ENCODE measurements at regions not wholly inside any gene's neighbourhood (a gene's known extent, or its start where the extent isn't known, plus 50 kb on each side); places are given as distances from the start of the nearest gene placed in this dataset.

GRCh38 chrX:129238011-129238410 lies 285.3 kb downstream of the SMARCA1 start:
- H2BK5ac ChIP-seq (ENCODE audit: low read length) = no peak overlapping the region
- no peak overlapping the region for H2AK5ac ChIP-seq (ENCODE audit: low read depth, low read length)
- no peak overlapping the region for H3K4ac ChIP-seq (ENCODE audit: low read length)
- WGBS, 2 donors (ENCODE audit: extremely low coverage in 2 of 2, insufficient read length in 2 of 2, insufficient replicate concordance in 1 of 2) = no CpG with 5 or more reads among the region's 3 CpGs
- no peak overlapping the region for H3K27ac ChIP-seq (replicated peaks; ENCODE audit: low read length)
- no peak overlapping the region for H3K4me3 ChIP-seq (ENCODE audit: low read length in 2 of 2)
- H3K9me3 ChIP-seq (replicated peaks in 1 of 2; ENCODE audit: control insufficient read depth in 2 of 2, insufficient read depth in 1 of 2, low read depth in 1 of 2, low read length in 2 of 2) = no peaks in the 10 kb centered on the region
- no peak overlapping the region for H4K8ac ChIP-seq (ENCODE audit: low read depth, low read length)
- H3K4me1 ChIP-seq (ENCODE audit: control insufficient read depth in 2 of 2, insufficient read depth in 1 of 2, low read depth in 1 of 2, low read length in 2 of 2) = no peaks in the 10 kb centered on the region
- H3K9ac ChIP-seq (ENCODE audit: low read depth, low read length, poor library complexity) = no peak overlapping the region
- DNase-seq (ENCODE audit: low spot score) = no peak
- H3K79me1 ChIP-seq (ENCODE audit: low read depth, low read length) = no peaks in the 10 kb centered on the region
- no peak overlapping the region for H2BK15ac ChIP-seq (ENCODE audit: low read length)
- H3K14ac ChIP-seq (ENCODE audit: low read length) = no peak overlapping the region
- no peak overlapping the region for H4K91ac ChIP-seq (ENCODE audit: low read depth, low read length, poor library complexity)
- H2BK120ac ChIP-seq (ENCODE audit: low read depth, low read length) = no peak overlapping the region
- no peak overlapping the region for H2AFZ ChIP-seq (ENCODE audit: low read length)
- no peak overlapping the region for H3K23ac ChIP-seq (ENCODE audit: low read depth, low read length, poor library complexity)
- no peak overlapping the region for H3K18ac ChIP-seq (ENCODE audit: low read length)
- no peaks in the 10 kb centered on the region for H3K36me3 ChIP-seq (replicated peaks in 1 of 2; ENCODE audit: control insufficient read depth in 2 of 2, insufficient read depth in 2 of 2, low read length in 2 of 2)
- H2BK12ac ChIP-seq (ENCODE audit: low read length) = no peak overlapping the region
- H3K4me2 ChIP-seq (ENCODE audit: insufficient read depth, low read length, poor library complexity, severe bottlenecking) = no peak overlapping the region
- H3K27me3 ChIP-seq (ENCODE audit: control insufficient read depth in 3 of 3, insufficient read depth in 3 of 3, low read depth in 1 of 3, low read length in 3 of 3) = no peaks in the 10 kb centered on the region

GRCh38 chrX:129235903-129236302 lies 287.4 kb downstream of the SMARCA1 start:
- Histone ChIP-seq H2AK5ac (ENCODE audit: low read depth, low read length) (no peak overlapping the region), H2BK5ac (ENCODE audit: low read length) (no peak overlapping the region), H3K4me1 (ENCODE audit: control insufficient read depth in 2 of 2, insufficient read depth in 1 of 2, low read depth in 1 of 2, low read length in 2 of 2) (no peaks in the 10 kb centered on the region), H3K4me2 (ENCODE audit: insufficient read depth, low read length, poor library complexity, severe bottlenecking) (no peak overlapping the region), H3K23ac (ENCODE audit: low read depth, low read length, poor library complexity) (no peak overlapping the region), H3K27me3 (ENCODE audit: control insufficient read depth in 3 of 3, insufficient read depth in 3 of 3, low read depth in 1 of 3, low read length in 3 of 3) (no peaks in the 10 kb centered on the region), H3K4ac (ENCODE audit: low read length) (no peak overlapping the region), H3K14ac (ENCODE audit: low read length) (no peak overlapping the region), H3K36me3 (replicated peaks in 1 of 2; ENCODE audit: control insufficient read depth in 2 of 2, insufficient read depth in 2 of 2, low read length in 2 of 2) (no peaks in the 10 kb centered on the region), H4K8ac (ENCODE audit: low read depth, low read length) (no peak overlapping the region), H3K79me1 (ENCODE audit: low read depth, low read length) (no peaks in the 10 kb centered on the region), H3K9ac (ENCODE audit: low read depth, low read length, poor library complexity) (no peak overlapping the region), H4K91ac (ENCODE audit: low read depth, low read length, poor library complexity) (no peak overlapping the region), H2BK120ac (ENCODE audit: low read depth, low read length) (no peak overlapping the region), H2BK15ac (ENCODE audit: low read length) (no peak overlapping the region), H2AFZ (ENCODE audit: low read length) (no peak overlapping the region), H3K4me3 (ENCODE audit: low read length in 2 of 2) (no peak overlapping the region), H3K9me3 (replicated peaks in 1 of 2; ENCODE audit: control insufficient read depth in 2 of 2, insufficient read depth in 1 of 2, low read depth in 1 of 2, low read length in 2 of 2) (no peaks in the 10 kb centered on the region), H3K27ac (replicated peaks; ENCODE audit: low read length) (no peak overlapping the region), H2BK12ac (ENCODE audit: low read length) (no peak overlapping the region), H3K18ac (ENCODE audit: low read length) (no peak overlapping the region)
- WGBS, 2 donors (ENCODE audit: extremely low coverage in 2 of 2, insufficient read length in 2 of 2, insufficient replicate concordance in 1 of 2) = no CpG with 5 or more reads among the region's 1 CpG
- no peak for DNase-seq (ENCODE audit: low spot score)

GRCh38 chrX:129233786-129234185 lies 289.5 kb downstream of the SMARCA1 start:
- Histone ChIP-seq H3K4me1 (ENCODE audit: control insufficient read depth in 2 of 2, insufficient read depth in 1 of 2, low read depth in 1 of 2, low read length in 2 of 2) (no peaks in the 10 kb centered on the region), H2BK120ac (ENCODE audit: low read depth, low read length) (no peak overlapping the region), H3K9ac (ENCODE audit: low read depth, low read length, poor library complexity) (no peak overlapping the region), H2BK12ac (ENCODE audit: low read length) (no peak overlapping the region), H2AK5ac (ENCODE audit: low read depth, low read length) (no peak overlapping the region), H3K4ac (ENCODE audit: low read length) (no peak overlapping the region), H3K36me3 (replicated peaks in 1 of 2; ENCODE audit: control insufficient read depth in 2 of 2, insufficient read depth in 2 of 2, low read length in 2 of 2) (no peaks in the 10 kb centered on the region), H2AFZ (ENCODE audit: low read length) (no peak overlapping the region), H2BK5ac (ENCODE audit: low read length) (no peak overlapping the region), H3K27ac (replicated peaks; ENCODE audit: low read length) (no peak overlapping the region), H3K9me3 (replicated peaks in 1 of 2; ENCODE audit: control insufficient read depth in 2 of 2, insufficient read depth in 1 of 2, low read depth in 1 of 2, low read length in 2 of 2) (no peaks in the 10 kb centered on the region), H3K27me3 (ENCODE audit: control insufficient read depth in 3 of 3, insufficient read depth in 3 of 3, low read depth in 1 of 3, low read length in 3 of 3) (no peaks in the 10 kb centered on the region), H3K4me3 (ENCODE audit: low read length in 2 of 2) (no peak overlapping the region), H3K79me1 (ENCODE audit: low read depth, low read length) (no peaks in the 10 kb centered on the region), H3K4me2 (ENCODE audit: insufficient read depth, low read length, poor library complexity, severe bottlenecking) (no peak overlapping the region), H4K8ac (ENCODE audit: low read depth, low read length) (no peak overlapping the region), H3K23ac (ENCODE audit: low read depth, low read length, poor library complexity) (no peak overlapping the region), H3K14ac (ENCODE audit: low read length) (no peak overlapping the region), H4K91ac (ENCODE audit: low read depth, low read length, poor library complexity) (no peak overlapping the region), H2BK15ac (ENCODE audit: low read length) (no peak overlapping the region), H3K18ac (ENCODE audit: low read length) (no peak overlapping the region)
- no CpG with 5 or more reads among the region's 1 CpG for WGBS, 2 donors (ENCODE audit: extremely low coverage in 2 of 2, insufficient read length in 2 of 2, insufficient replicate concordance in 1 of 2)
- DNase-seq (ENCODE audit: low spot score) = no peak

GRCh38 chrX:129230850-129231512 lies 292.3 kb downstream of the SMARCA1 start:
- Histone ChIP-seq H2BK120ac (ENCODE audit: low read depth, low read length) (no peak overlapping the region), H2AK5ac (ENCODE audit: low read depth, low read length) (no peak overlapping the region), H3K18ac (ENCODE audit: low read length) (no peak overlapping the region), H3K4me3 (ENCODE audit: low read length in 2 of 2) (no peak overlapping the region), H2BK15ac (ENCODE audit: low read length) (no peak overlapping the region), H3K36me3 (replicated peaks in 1 of 2; ENCODE audit: control insufficient read depth in 2 of 2, insufficient read depth in 2 of 2, low read length in 2 of 2) (no peaks in the 10 kb centered on the region), H3K14ac (ENCODE audit: low read length) (no peak overlapping the region), H3K79me1 (ENCODE audit: low read depth, low read length) (no peaks in the 10 kb centered on the region), H3K4me1 (ENCODE audit: control insufficient read depth in 2 of 2, insufficient read depth in 1 of 2, low read depth in 1 of 2, low read length in 2 of 2) (no peaks in the 10 kb centered on the region), H3K9ac (ENCODE audit: low read depth, low read length, poor library complexity) (no peak overlapping the region), H2BK12ac (ENCODE audit: low read length) (no peak overlapping the region), H3K27me3 (ENCODE audit: control insufficient read depth in 3 of 3, insufficient read depth in 3 of 3, low read depth in 1 of 3, low read length in 3 of 3) (no peaks in the 10 kb centered on the region), H3K4ac (ENCODE audit: low read length) (no peak overlapping the region), H4K8ac (ENCODE audit: low read depth, low read length) (no peak overlapping the region), H2AFZ (ENCODE audit: low read length) (no peak overlapping the region), H4K91ac (ENCODE audit: low read depth, low read length, poor library complexity) (no peak overlapping the region), H3K4me2 (ENCODE audit: insufficient read depth, low read length, poor library complexity, severe bottlenecking) (no peak overlapping the region), H3K27ac (replicated peaks; ENCODE audit: low read length) (no peak overlapping the region), H2BK5ac (ENCODE audit: low read length) (no peak overlapping the region), H3K9me3 (replicated peaks in 1 of 2; ENCODE audit: control insufficient read depth in 2 of 2, insufficient read depth in 1 of 2, low read depth in 1 of 2, low read length in 2 of 2) (no peaks in the 10 kb centered on the region), H3K23ac (ENCODE audit: low read depth, low read length, poor library complexity) (no peak overlapping the region)
- no peak for DNase-seq (ENCODE audit: low spot score)
- no CpG with 5 or more reads among the region's 5 CpGs for WGBS, 2 donors (ENCODE audit: extremely low coverage in 2 of 2, insufficient read length in 2 of 2, insufficient replicate concordance in 1 of 2)
